ENCODE measurements at regions not wholly inside any gene's neighbourhood (a gene's known extent, or its start where the extent isn't known, plus 50 kb on each side); places are given as distances from the start of the nearest gene placed in this dataset.
"Not testable (repeated sequence)": the region's sequence is repeated elsewhere in the genome, so short reads cannot be mapped to it uniquely, and the experiment has no call there.

GRCh38 chr5:20765074-20765473 is 777.1 kb upstream of the CDH18 start:
- not testable (repeated sequence) for DNase-seq

- not testable (repeated sequence) for DNase-seq
Measured at GRCh38 chr5:20759459-20759858, 771.5 kb upstream of the CDH18 start.

- DNase-seq, result not testable (repeated sequence)
Measured at GRCh38 chr5:20752179-20752578, 764.2 kb upstream of the CDH18 start.

- not testable (repeated sequence) for DNase-seq
Measured at GRCh38 chr5:20735715-20736114, 747.7 kb upstream of the CDH18 start.

GRCh38 chr5:20732223-20732622 is 744.2 kb upstream of the CDH18 start:
- not testable (repeated sequence) for DNase-seq

GRCh38 chr5:20721286-20721685 is 733.3 kb upstream of the CDH18 start:
- DNase-seq, result not testable (repeated sequence)

- DNase-seq, result not testable (repeated sequence)
Measured at GRCh38 chr5:20711520-20712155, 723.6 kb upstream of the CDH18 start.

GRCh38 chr5:20707634-20708033 is 719.6 kb upstream of the CDH18 start:
- DNase-seq, result not testable (repeated sequence)

GRCh38 chr5:20694121-20694520 is 706.1 kb upstream of the CDH18 start:
- no peak for DNase-seq

GRCh38 chr5:20692913-20693312 is 704.9 kb upstream of the CDH18 start:
- no peak for DNase-seq

GRCh38 chr5:20683241-20683940 is 695.4 kb upstream of the CDH18 start:
- DNase-seq, result no peak

GRCh38 chr5:20680718-20681302 is 692.8 kb upstream of the CDH18 start:
- no peak for DNase-seq

- no peak for DNase-seq
Measured at GRCh38 chr5:20678814-20679298, 690.9 kb upstream of the CDH18 start.

GRCh38 chr5:20678386-20678785 is 690.4 kb upstream of the CDH18 start:
- DNase-seq, result no peak

- no peak for DNase-seq
Measured at GRCh38 chr5:20660588-20660987, 672.6 kb upstream of the CDH18 start.

GRCh38 chr5:20656262-20656661 is 668.3 kb upstream of the CDH18 start:
- DNase-seq, result no peak

- DNase-seq, result no peak
Measured at GRCh38 chr5:20655211-20655610, 667.2 kb upstream of the CDH18 start.

GRCh38 chr5:20654746-20655145 is 666.7 kb upstream of the CDH18 start:
- no peak for DNase-seq

GRCh38 chr5:20654033-20654432 is 666.0 kb upstream of the CDH18 start:
- DNase-seq, result no peak

GRCh38 chr5:20649966-20650365 is 662.0 kb upstream of the CDH18 start:
- DNase-seq, result no peak

GRCh38 chr5:20648981-20649380 is 661.0 kb upstream of the CDH18 start:
- DNase-seq, result no peak

- DNase-seq, result no peak
Measured at GRCh38 chr5:20636686-20637085, 648.7 kb upstream of the CDH18 start.

GRCh38 chr5:20619591-20619990 is 631.6 kb upstream of the CDH18 start:
- no peak for DNase-seq

GRCh38 chr5:20618340-20618739 is 630.3 kb upstream of the CDH18 start:
- no peak for DNase-seq

Measured in CD4-positive, alpha-beta T cell treated with Interleukin-1 beta for 1 hour (primary cell).